ENCODE measurements at regions not wholly inside any gene's neighbourhood (a gene's known extent, or its start where the extent isn't known, plus 50 kb on each side); places are given as distances from the start of the nearest gene placed in this dataset.
"Not testable (repeated sequence)": the region's sequence is repeated elsewhere in the genome, so short reads cannot be mapped to it uniquely, and the experiment has no call there.

DNA sequence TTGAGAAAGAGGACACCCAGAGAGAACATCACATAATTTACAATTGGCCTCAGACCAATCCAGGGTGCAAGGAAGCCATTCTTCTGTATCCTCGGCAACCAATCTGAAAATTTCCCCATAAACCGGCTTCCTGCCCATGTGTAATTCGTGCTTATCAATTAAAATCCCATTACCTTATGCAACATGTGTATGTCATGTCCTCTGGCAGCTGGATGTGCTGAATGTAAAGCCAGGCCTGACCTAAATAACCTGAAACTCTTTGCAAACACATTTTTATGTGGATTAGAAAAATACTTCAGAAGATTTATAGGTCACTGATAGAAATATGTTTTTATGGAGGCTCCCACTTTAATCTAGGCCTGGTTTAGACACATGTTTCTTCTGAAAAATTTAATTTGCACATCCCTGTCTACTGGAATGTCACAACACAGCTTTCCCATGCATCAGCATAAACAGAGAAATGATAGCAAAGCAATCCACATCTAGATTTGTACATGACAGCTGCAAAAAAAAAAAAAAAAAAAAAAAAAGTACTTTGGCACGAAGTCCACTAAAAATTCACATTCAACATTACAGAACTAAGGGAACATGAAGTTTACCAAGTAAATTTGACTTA lies 69.4 kb upstream of the SAMSN1 start:
- no peaks in the 10 kb centered on the region for H3K36me3 ChIP-seq
- intact Hi-C loops (cut with DNase I): no loop called here
- no peak overlapping the region for H3K27ac ChIP-seq
- no peaks in the 10 kb centered on the region for H3K27me3 ChIP-seq
- H3K9me3 ChIP-seq: no peaks in the 10 kb centered on the region
- no peaks in the 10 kb centered on the region for H3K4me1 ChIP-seq
- DNase-seq (ENCODE audit: extremely low spot score in 2 of 2): no peak
- TF ChIP-seq POLR2A (IDR thresholded peaks at IDR 0.05) (no peak), POLR2AphosphoS5 (IDR thresholded peaks at IDR 0.05; ENCODE audit: insufficient read depth in 1 of 2, low read depth in 1 of 2) (no peak)
- TF ChIP-seq, protein P1, sequence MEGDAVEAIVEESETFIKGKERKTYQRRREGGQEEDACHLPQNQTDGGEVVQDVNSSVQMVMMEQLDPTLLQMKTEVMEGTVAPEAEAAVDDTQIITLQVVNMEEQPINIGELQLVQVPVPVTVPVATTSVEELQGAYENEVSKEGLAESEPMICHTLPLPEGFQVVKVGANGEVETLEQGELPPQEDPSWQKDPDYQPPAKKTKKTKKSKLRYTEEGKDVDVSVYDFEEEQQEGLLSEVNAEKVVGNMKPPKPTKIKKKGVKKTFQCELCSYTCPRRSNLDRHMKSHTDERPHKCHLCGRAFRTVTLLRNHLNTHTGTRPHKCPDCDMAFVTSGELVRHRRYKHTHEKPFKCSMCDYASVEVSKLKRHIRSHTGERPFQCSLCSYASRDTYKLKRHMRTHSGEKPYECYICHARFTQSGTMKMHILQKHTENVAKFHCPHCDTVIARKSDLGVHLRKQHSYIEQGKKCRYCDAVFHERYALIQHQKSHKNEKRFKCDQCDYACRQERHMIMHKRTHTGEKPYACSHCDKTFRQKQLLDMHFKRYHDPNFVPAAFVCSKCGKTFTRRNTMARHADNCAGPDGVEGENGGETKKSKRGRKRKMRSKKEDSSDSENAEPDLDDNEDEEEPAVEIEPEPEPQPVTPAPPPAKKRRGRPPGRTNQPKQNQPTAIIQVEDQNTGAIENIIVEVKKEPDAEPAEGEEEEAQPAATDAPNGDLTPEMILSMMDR (IDR thresholded peaks at IDR 0.05): no peak
- H3K4me3 ChIP-seq: no peak overlapping the region

DNA sequence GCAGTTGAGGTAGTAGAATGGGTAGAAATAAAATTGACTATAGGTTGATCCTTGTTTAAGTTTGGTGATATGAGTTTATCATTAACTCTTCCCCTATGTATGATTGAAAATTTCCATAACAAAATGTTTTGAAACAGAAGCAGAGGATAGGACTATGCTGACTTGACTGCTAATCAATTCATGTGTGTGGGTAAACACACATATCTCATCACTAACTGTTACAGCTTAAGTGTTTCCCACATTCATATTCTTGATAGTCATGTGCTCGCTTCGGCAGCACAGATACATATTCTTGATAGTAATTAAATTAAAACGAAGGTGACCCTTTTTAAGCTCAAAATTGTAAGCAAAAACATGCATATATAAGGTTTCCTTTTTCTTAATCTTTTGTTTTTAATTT lies 68.2 kb upstream of the SAMSN1 start:
- Histone ChIP-seq H3K4me1 (no peaks in the 10 kb centered on the region), H3K36me3 (no peaks in the 10 kb centered on the region), H3K4me3 (no peak overlapping the region), H3K9me3 (no peaks in the 10 kb centered on the region), H3K27ac (no peak overlapping the region), H3K27me3 (no peaks in the 10 kb centered on the region)
- TF ChIP-seq, protein P1 (IDR thresholded peaks at IDR 0.05): no peak
- TF ChIP-seq POLR2A (IDR thresholded peaks at IDR 0.05) (no peak), POLR2AphosphoS5 (IDR thresholded peaks at IDR 0.05; ENCODE audit: insufficient read depth in 1 of 2, low read depth in 1 of 2) (no peak)
- intact Hi-C loops (cut with DNase I): no loop called here
- DNase-seq (ENCODE audit: extremely low spot score in 2 of 2): no peak

DNA sequence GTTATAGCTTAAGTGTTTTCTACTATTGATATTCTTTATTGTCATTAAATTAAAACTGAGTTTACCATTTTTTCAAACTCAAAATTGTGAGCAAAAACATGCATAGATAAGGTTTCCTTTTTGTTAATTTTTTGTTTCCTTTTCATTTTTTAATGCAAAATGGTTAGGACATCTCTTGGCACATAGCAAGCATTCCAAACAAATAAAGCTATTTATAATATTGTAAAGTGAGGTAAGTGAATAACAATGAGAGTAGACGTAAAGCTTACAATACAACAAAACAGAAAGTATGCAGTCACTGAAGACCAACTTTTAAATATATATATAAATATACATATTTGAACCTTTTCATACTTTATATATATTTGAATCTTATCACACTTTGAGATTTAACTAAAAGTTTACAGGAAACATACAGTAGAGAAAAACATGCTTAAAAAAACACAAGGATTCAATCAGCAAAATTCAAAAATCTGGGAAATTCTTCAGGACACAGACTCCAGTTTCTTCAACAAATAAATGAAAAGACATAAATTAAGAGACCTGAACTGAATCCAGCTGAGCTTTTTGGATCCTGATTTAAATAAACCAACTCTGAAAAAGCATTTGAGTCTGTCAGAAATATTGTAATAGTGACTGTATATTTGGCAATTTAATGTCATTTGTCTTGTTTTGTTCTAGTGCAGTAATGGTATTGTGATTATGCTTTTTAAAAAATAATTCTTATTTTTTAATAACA lies 67.5 kb upstream of the SAMSN1 start:
- H3K27ac ChIP-seq: no peak overlapping the region
- TF ChIP-seq, protein P1 (IDR thresholded peaks at IDR 0.05): no peak
- no peak for TF ChIP-seq POLR2AphosphoS5 (IDR thresholded peaks at IDR 0.05; ENCODE audit: insufficient read depth in 1 of 2, low read depth in 1 of 2)
- TF ChIP-seq POLR2A (IDR thresholded peaks at IDR 0.05): no peak
- DNase-seq (ENCODE audit: extremely low spot score in 2 of 2): no peak
- no peaks in the 10 kb centered on the region for H3K27me3 ChIP-seq
- H3K4me1 ChIP-seq: no peaks in the 10 kb centered on the region
- intact Hi-C loops (cut with DNase I): no loop called here
- no peaks in the 10 kb centered on the region for H3K9me3 ChIP-seq
- no peaks in the 10 kb centered on the region for H3K36me3 ChIP-seq
- H3K4me3 ChIP-seq: no peak overlapping the region

DNA sequence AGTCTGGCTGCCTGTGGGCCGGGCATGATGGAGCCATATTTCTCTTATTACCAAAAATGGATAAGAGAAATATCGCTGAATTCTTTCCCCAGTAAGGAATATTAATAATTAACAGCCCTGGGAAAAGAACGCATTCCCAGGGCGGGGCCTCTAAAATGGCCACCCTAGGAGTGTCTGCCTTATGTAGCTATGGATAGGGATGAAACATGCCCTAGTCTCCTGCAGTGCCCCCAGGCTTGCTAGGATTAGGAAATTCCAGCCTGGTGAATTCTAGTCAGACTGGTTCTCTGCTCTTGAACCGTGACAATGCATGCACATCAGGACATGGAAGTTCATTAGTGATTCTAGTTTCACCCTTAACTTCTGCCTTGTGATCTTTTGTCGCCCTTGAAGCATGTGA lies 64.0 kb upstream of the SAMSN1 start:
- H3K36me3 ChIP-seq; H3K9me3 ChIP-seq; H3K27me3 ChIP-seq; H3K4me1 ChIP-seq; H3K27ac ChIP-seq; H3K4me3 ChIP-seq; intact Hi-C loops (cut with DNase I); DNase-seq (ENCODE audit: extremely low spot score in 2 of 2): not testable (repeated sequence)

DNA sequence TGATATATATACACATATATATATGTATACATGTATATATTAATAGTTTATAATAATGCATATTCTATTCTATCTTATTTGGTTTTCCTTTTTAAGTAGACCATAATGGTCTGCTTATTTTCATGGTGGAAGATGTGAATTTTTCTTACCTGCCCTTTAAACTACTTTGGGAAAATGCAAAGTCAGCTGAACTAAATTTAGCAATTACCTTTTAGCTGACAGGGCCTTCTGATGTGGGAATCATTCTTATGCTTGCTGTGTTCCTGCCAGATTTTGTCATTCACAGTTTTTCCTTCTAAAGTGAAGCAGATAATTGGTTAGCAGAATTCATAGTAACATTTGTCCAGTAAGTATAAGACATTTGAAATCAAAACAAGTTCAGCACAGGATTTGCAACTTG lies 63.2 kb upstream of the SAMSN1 start:
- no peaks in the 10 kb centered on the region for H3K36me3 ChIP-seq
- H3K9me3 ChIP-seq: no peaks in the 10 kb centered on the region
- no peak for TF ChIP-seq POLR2AphosphoS5 (IDR thresholded peaks at IDR 0.05; ENCODE audit: insufficient read depth in 1 of 2, low read depth in 1 of 2)
- TF ChIP-seq, protein P1 (IDR thresholded peaks at IDR 0.05): no peak
- TF ChIP-seq POLR2A (IDR thresholded peaks at IDR 0.05): no peak
- no peaks in the 10 kb centered on the region for H3K4me1 ChIP-seq
- H3K4me3 ChIP-seq: no peak overlapping the region
- H3K27me3 ChIP-seq: no peaks in the 10 kb centered on the region
- intact Hi-C loops (cut with DNase I): no loop called here
- DNase-seq (ENCODE audit: extremely low spot score in 2 of 2): no peak
- H3K27ac ChIP-seq: no peak overlapping the region
